ENCODE measurements at regions not wholly inside any gene's neighbourhood (a gene's known extent, or its start where the extent isn't known, plus 50 kb on each side); places are given as distances from the start of the nearest gene placed in this dataset.

DNA sequence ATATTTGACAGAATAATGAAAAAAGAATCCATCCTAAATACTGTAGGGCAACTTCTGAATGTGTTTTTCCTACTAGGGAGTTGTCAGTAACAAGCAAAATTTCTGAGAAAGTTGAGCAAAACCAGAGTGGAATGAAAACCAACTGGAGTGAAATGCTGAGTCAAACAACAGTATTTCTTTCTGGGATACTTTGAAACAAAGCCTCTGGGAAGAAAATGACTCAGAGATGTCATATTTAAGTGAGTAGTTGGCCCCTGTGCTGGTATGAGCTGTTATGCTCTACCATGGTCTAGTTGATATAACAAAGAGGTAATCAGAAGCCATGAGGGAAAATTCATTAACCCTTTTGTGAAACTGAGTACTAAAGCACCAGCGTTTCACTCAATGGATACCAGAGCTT is 372.1 kb upstream of the C9orf72 start:
- no peak for TF ChIP-seq CTCF (IDR thresholded peaks at IDR 0.05)
- TF ChIP-seq POLR2A (IDR thresholded peaks at IDR 0.05) = no peak

Measured in prostate gland (tissue), 2 donors.